ENCODE measurements at regions not wholly inside any gene's neighbourhood (a gene's known extent, or its start where the extent isn't known, plus 50 kb on each side); places are given as distances from the start of the nearest gene placed in this dataset.

DNA sequence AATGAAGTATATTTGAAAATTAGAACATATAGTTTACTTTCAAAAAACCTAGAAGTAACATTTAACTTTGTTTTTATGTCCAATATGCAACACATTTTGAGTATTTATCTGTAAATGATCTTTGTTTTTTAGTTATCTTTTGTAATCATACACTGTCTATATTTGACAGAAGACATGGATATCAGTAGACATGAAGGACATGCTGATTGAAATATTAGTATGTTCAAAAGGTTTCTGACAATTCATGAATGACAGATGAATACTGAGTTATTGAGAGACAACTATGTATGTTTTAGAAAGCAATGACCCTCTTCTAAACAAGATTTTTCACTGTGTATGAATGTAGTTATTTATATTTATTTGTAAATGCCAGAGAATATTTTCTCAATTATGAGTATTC lies 215.6 kb upstream of the TMEFF2 start:
- no peak overlapping the region for H3K18ac ChIP-seq (ENCODE audit: extremely low read depth, low read length)
- H2AK5ac ChIP-seq (ENCODE audit: low read depth, low read length) = no peak overlapping the region
- no peak overlapping the region for H3K9ac ChIP-seq (replicated peaks in 1 of 4; ENCODE audit: extremely low read depth in 1 of 4, low read depth in 3 of 4, low read length in 3 of 4)
- no peaks in the 10 kb centered on the region for H3K79me2 ChIP-seq (ENCODE audit: control insufficient read depth in 1 of 2, insufficient read depth in 2 of 2, low read length in 2 of 2)
- no peaks in the 10 kb centered on the region for H3K9me3 ChIP-seq (ENCODE audit: insufficient read depth in 2 of 2, low read depth in 1 of 2, low read length in 1 of 2)
- no peaks in the 10 kb centered on the region for H3K23me2 ChIP-seq (ENCODE audit: low read depth, low read length)
- no peak overlapping the region for H2BK120ac ChIP-seq (replicated peaks; ENCODE audit: low read depth, low read length)
- no peaks in the 10 kb centered on the region for H4K20me1 ChIP-seq (replicated peaks in 1 of 2; ENCODE audit: control insufficient read depth in 1 of 2, insufficient read depth in 2 of 2, low read length in 2 of 2)
- no peak overlapping the region for H4K8ac ChIP-seq (ENCODE audit: extremely low read depth, insufficient read depth, low read length)
- H3K27ac ChIP-seq (ENCODE audit: low read depth, low read length) = no peak overlapping the region
- no peak overlapping the region for H2BK20ac ChIP-seq (ENCODE audit: low read length)
- H3K4ac ChIP-seq (replicated peaks; ENCODE audit: insufficient read length, low read depth, low read length) = no peak overlapping the region
- no peak overlapping the region for H3K14ac ChIP-seq (ENCODE audit: insufficient read length)
- H3K4me1 ChIP-seq (replicated peaks in 1 of 4; ENCODE audit: control insufficient read depth in 3 of 4, insufficient read depth in 4 of 4, low read length in 3 of 4) = peaks cover 0 to 4% (median 1%) of the 10 kb centered on the region in 4 experiments; a peak in 3 of 7 replicates
- no peaks in the 10 kb centered on the region for H3K79me1 ChIP-seq (ENCODE audit: low read depth, low read length)
- H3K4me2 ChIP-seq (ENCODE audit: insufficient read depth in 1 of 2, low read depth in 2 of 2, low read length in 2 of 2) = no peak overlapping the region
- FAIRE-seq (no peak), DNase-seq (ENCODE audit: low read depth in 1 of 2, low spot score in 2 of 2) (no peak)
- no peak overlapping the region for H3K4me3 ChIP-seq (ENCODE audit: extremely low read depth in 1 of 4, insufficient read depth in 2 of 4, low read depth in 3 of 4, low read length in 4 of 4)
- no peak overlapping the region for H3K56ac ChIP-seq (replicated peaks; ENCODE audit: insufficient read length, low read depth, low read length)
- CTCF ChIA-PET (ENCODE audit: partially characterized antibody) = no interaction called here
- H2BK5ac ChIP-seq (ENCODE audit: low read depth, low read length) = no peak overlapping the region
- no peak overlapping the region for H4K91ac ChIP-seq (replicated peaks; ENCODE audit: insufficient read length, low read length)
- H4K5ac ChIP-seq (ENCODE audit: insufficient read length, low read depth, low read length) = no peak overlapping the region
- no peak overlapping the region for H2BK15ac ChIP-seq (ENCODE audit: low read length)
- POLR2A ChIA-PET (ENCODE audit: partially characterized antibody) = no interaction called here
- no peak overlapping the region for H3K23ac ChIP-seq (ENCODE audit: insufficient read length)
- TF ChIP-seq, protein P1, sequence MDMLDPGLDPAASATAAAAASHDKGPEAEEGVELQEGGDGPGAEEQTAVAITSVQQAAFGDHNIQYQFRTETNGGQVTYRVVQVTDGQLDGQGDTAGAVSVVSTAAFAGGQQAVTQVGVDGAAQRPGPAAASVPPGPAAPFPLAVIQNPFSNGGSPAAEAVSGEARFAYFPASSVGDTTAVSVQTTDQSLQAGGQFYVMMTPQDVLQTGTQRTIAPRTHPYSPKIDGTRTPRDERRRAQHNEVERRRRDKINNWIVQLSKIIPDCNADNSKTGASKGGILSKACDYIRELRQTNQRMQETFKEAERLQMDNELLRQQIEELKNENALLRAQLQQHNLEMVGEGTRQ (IDR thresholded peaks at IDR 0.05; ENCODE audit: low read length) = no peak
- TF ChIP-seq ZNF274 (IDR thresholded peaks at IDR 0.05; ENCODE audit: borderline replicate concordance, extremely low read depth, low read length) = no peak
- TF ChIP-seq GABPA (IDR thresholded peaks at IDR 0.05; ENCODE audit: borderline replicate concordance, insufficient read depth, low read length) = no peak
- TF ChIP-seq RXRA (IDR thresholded peaks at IDR 0.05; ENCODE audit: insufficient read depth, low read depth, low read length) = no peak
- TF ChIP-seq TAF1 (IDR thresholded peaks at IDR 0.05; ENCODE audit: low read depth, low read length) = no peak
- no peak for TF ChIP-seq JUND (IDR thresholded peaks at IDR 0.05; ENCODE audit: low read length)
- H3K36me3 ChIP-seq (ENCODE audit: control insufficient read depth in 2 of 4, insufficient read depth in 4 of 4, low read length in 3 of 4) = no peaks in the 10 kb centered on the region
- H3K27me3 ChIP-seq (replicated peaks in 1 of 4; ENCODE audit: control insufficient read depth in 3 of 4, extremely low read depth in 1 of 4, insufficient read depth in 3 of 4, low read length in 3 of 4) = no peaks in the 10 kb centered on the region
- H2AFZ ChIP-seq (ENCODE audit: low read length) = no peak overlapping the region
- H2BK12ac ChIP-seq (ENCODE audit: low read depth, low read length) = no peak overlapping the region
